GM21447 (cell line): ENCODE measurements at regions not wholly inside any gene's neighbourhood (a gene's known extent, or its start where the extent isn't known, plus 50 kb on each side); places are given as distances from the start of the nearest gene placed in this dataset.
"Not testable (repeated sequence)": the region's sequence is repeated elsewhere in the genome, so short reads cannot be mapped to it uniquely, and the experiment has no call there.

Source experiments
- ATAC-seq: cut with Tn5 transposase; IDR thresholded peaks from one replicate; pipeline ENCODE4 v1.9.1; 2021; ENCODE audit not compliant: unreplicated experiment

GRCh38 chr3:35042210-35042991 lies 596.9 kb upstream of the ARPP21 start:
- no peak for ATAC-seq

- no peak for ATAC-seq
Measured at GRCh38 chr3:35043040-35043439, 596.3 kb upstream of the ARPP21 start.

GRCh38 chr3:35044190-35044589 lies 595.1 kb upstream of the ARPP21 start:
- ATAC-seq, result no peak

GRCh38 chr3:35045118-35045517 lies 594.2 kb upstream of the ARPP21 start:
- no peak for ATAC-seq

- no peak for ATAC-seq
Measured at GRCh38 chr3:35064761-35065160, 574.6 kb upstream of the ARPP21 start.

GRCh38 chr3:35065891-35066290 lies 573.4 kb upstream of the ARPP21 start:
- no peak for ATAC-seq

GRCh38 chr3:35067750-35068149 lies 571.6 kb upstream of the ARPP21 start:
- no peak for ATAC-seq

GRCh38 chr3:35070088-35070487 lies 569.2 kb upstream of the ARPP21 start:
- ATAC-seq, result no peak

- ATAC-seq, result no peak
Measured at GRCh38 chr3:35071772-35072171, 567.6 kb upstream of the ARPP21 start.

- ATAC-seq, result no peak
Measured at GRCh38 chr3:35078780-35079179, 560.5 kb upstream of the ARPP21 start.

GRCh38 chr3:35079403-35079802 lies 559.9 kb upstream of the ARPP21 start:
- no peak for ATAC-seq

- no peak for ATAC-seq
Measured at GRCh38 chr3:35081899-35082298, 557.4 kb upstream of the ARPP21 start.

GRCh38 chr3:35088943-35089342 lies 550.4 kb upstream of the ARPP21 start:
- ATAC-seq, result no peak

GRCh38 chr3:35114686-35115085 lies 524.6 kb upstream of the ARPP21 start:
- no peak for ATAC-seq

- no peak for ATAC-seq
Measured at GRCh38 chr3:35120026-35120425, 519.3 kb upstream of the ARPP21 start.

- no peak for ATAC-seq
Measured at GRCh38 chr3:35137612-35138011, 501.7 kb upstream of the ARPP21 start.

GRCh38 chr3:35141406-35141805 lies 497.9 kb upstream of the ARPP21 start:
- ATAC-seq, result no peak

GRCh38 chr3:35144011-35144410 lies 495.3 kb upstream of the ARPP21 start:
- no peak for ATAC-seq

GRCh38 chr3:35146256-35147035 lies 492.9 kb upstream of the ARPP21 start:
- not testable (repeated sequence) for ATAC-seq

- ATAC-seq, result no peak
Measured at GRCh38 chr3:35183927-35184675, 455.2 kb upstream of the ARPP21 start.

- ATAC-seq, result no peak
Measured at GRCh38 chr3:35184775-35185174, 454.6 kb upstream of the ARPP21 start.

- ATAC-seq, result no peak
Measured at GRCh38 chr3:35187908-35188307, 451.4 kb upstream of the ARPP21 start.
